GM23338 (cell line): ENCODE measurements at regions not wholly inside any gene's neighbourhood (a gene's known extent, or its start where the extent isn't known, plus 50 kb on each side); places are given as distances from the start of the nearest gene placed in this dataset.

ENCODE experiments used
- ATAC-seq: fragments of 200-7000 bp; cut with Tn5 transposase; 3 replicates; pipeline ENCODE4 v1.9.1; 2020
- DNase-seq: peaks from one replicate; pipeline ENCODE4 v3.0.0-alpha.2; 2015; ENCODE audit warnings: low spot score
- H2AFZ ChIP-seq: fragments of 200-600 bp; sonication (generic); 2 replicates; pipeline ENCODE4 v1.8.0; 2016; ENCODE audit warnings: antibody characterized with exemption, mild to moderate bottlenecking, moderate library complexity
- H3F3A ChIP-seq: fragments of 200-600 bp; sonication (generic); replicated peaks from 2 replicates; pipeline ENCODE4 v1.8.0; 2017; ENCODE audit warnings: antibody characterized with exemption, mixed run types, low read depth
- H3K27ac ChIP-seq: fragments of 200-600 bp; sonication (generic); 2 replicates; pipeline ENCODE4 v1.6.1; 2016; ENCODE audit warnings: low read depth
- H3K27me3 ChIP-seq: fragments of 200-600 bp; sonication (generic); 2 replicates; pipeline ENCODE4 v1.8.0; 2016; ENCODE audit warnings: mild to moderate bottlenecking, mixed run types, moderate library complexity; ENCODE audit not compliant: insufficient read depth
- H3K36me3 ChIP-seq: fragments of 200-600 bp; sonication (generic); 2 replicates; pipeline ENCODE4 v1.8.0; 2016; ENCODE audit warnings: mild to moderate bottlenecking; ENCODE audit not compliant: insufficient read depth
- H3K4me1 ChIP-seq: fragments of 200-600 bp; sonication (generic); 2 replicates; pipeline ENCODE4 v1.8.0; 2016; ENCODE audit warnings: mild to moderate bottlenecking, moderate library complexity; ENCODE audit not compliant: insufficient read depth
- H3K4me2 ChIP-seq: fragments of 200-600 bp; sonication (generic); 2 replicates; pipeline ENCODE4 v1.7.1; 2017; ENCODE audit warnings: mixed run types
- H3K4me3 ChIP-seq: fragments of 200-600 bp; sonication (generic); 2 replicates; pipeline ENCODE4 v1.6.1; 2016; ENCODE audit warnings: mixed run types
- H3K79me2 ChIP-seq: fragments of 200-600 bp; sonication (generic); replicated peaks from 2 replicates; pipeline ENCODE4 v1.8.0; 2017; ENCODE audit warnings: mild to moderate bottlenecking; ENCODE audit not compliant: insufficient read depth
- H3K9me2 ChIP-seq: fragments of 200-600 bp; sonication (generic); 2 replicates; pipeline ENCODE4 v1.8.0; 2017; ENCODE audit not compliant: insufficient read depth
- H4K20me1 ChIP-seq: fragments of 200-600 bp; sonication (generic); replicated peaks from 2 replicates; pipeline ENCODE4 v1.8.0; 2017; ENCODE audit warnings: mild to moderate bottlenecking; ENCODE audit not compliant: insufficient read depth
- H3K27ac Mint-ChIP-seq: 2 replicates; pipeline ENCODE4 v1.8.0; 2020; ENCODE audit warnings: inconsistent platforms, mild to moderate bottlenecking, moderate library complexity, mixed read lengths
- H3K27me3 Mint-ChIP-seq: 3 replicates; pipeline ENCODE4 v1.8.0; 2022; ENCODE audit warnings: low read depth, mild to moderate bottlenecking, moderate library complexity, mixed read lengths, inconsistent platforms; ENCODE audit not compliant: insufficient read depth, poor library complexity
- H3K36me3 Mint-ChIP-seq: 3 replicates; pipeline ENCODE4 v1.8.0; 2021; ENCODE audit warnings: low read depth, mild to moderate bottlenecking, inconsistent platforms, moderate library complexity, mixed read lengths
- H3K4me1 Mint-ChIP-seq: 3 replicates; pipeline ENCODE4 v1.8.0; 2020; ENCODE audit warnings: mild to moderate bottlenecking, inconsistent platforms, mixed read lengths
- H3K4me3 Mint-ChIP-seq: 3 replicates; pipeline ENCODE4 v1.8.0; 2021; ENCODE audit warnings: moderate library complexity, mild to moderate bottlenecking, inconsistent platforms, mixed read lengths
- H3K9me3 Mint-ChIP-seq: 3 replicates; pipeline ENCODE4 v1.8.0; 2020; ENCODE audit warnings: moderate library complexity, mild to moderate bottlenecking, inconsistent platforms, mixed read lengths
- CTCF ChIP-seq, 2 experiments: fragments of 200-600 bp in 1 of 2; sonication (generic) in 1 of 2; conservative IDR thresholded peaks; 2 replicates each; pipeline versions ENCODE4 v1.5.1 to v1.6.1; 2016 to 2017; ENCODE audit warnings: antibody characterized with exemption in 2 of 2, low read depth in 2 of 2, mild to moderate bottlenecking in 2 of 2, moderate library complexity in 1 of 2
- ETS1 ChIP-seq: IDR thresholded peaks from 2 replicates; pipeline ENCODE4 v1.6.1; 2016; ENCODE audit warnings: antibody characterized with exemption
- EZH2 ChIP-seq: fragments of 200-600 bp; sonication (generic); IDR thresholded peaks from one replicate; pipeline ENCODE4 v1.8.0; 2017; ENCODE audit warnings: antibody characterized with exemption, mild to moderate bottlenecking, low read depth; ENCODE audit not compliant: unreplicated experiment
- EZH2phosphoT487 ChIP-seq: fragments of 200-600 bp; sonication (generic); IDR thresholded peaks from one replicate; pipeline ENCODE4 v1.8.1; 2018; ENCODE audit warnings: antibody characterized with exemption; ENCODE audit not compliant: unreplicated experiment
- JUNB ChIP-seq: IDR thresholded peaks from one replicate; pipeline ENCODE4 v1.6.1; 2016; ENCODE audit warnings: antibody characterized with exemption; ENCODE audit not compliant: unreplicated experiment
- NANOG ChIP-seq: IDR thresholded peaks from 2 replicates; pipeline ENCODE4 v1.6.1; 2016; ENCODE audit warnings: antibody characterized with exemption, borderline replicate concordance
- REST ChIP-seq: IDR thresholded peaks from one replicate; pipeline ENCODE4 v1.6.1; 2018; ENCODE audit warnings: antibody characterized with exemption; ENCODE audit not compliant: unreplicated experiment
- ZNF331 ChIP-seq: fragments of 250-450 bp; sonication (Bioruptor Pico); IDR thresholded peaks from 2 replicates; pipeline ENCODE4 v1.5.0; 2020; ENCODE audit warnings: low read depth, mild to moderate bottlenecking, moderate library complexity
- ZNF462 ChIP-seq: fragments of 250-450 bp; sonication (Bioruptor Pico); IDR thresholded peaks from 2 replicates; pipeline ENCODE4 v1.5.0; 2020; ENCODE audit warnings: mild to moderate bottlenecking, moderate library complexity

GRCh38 chr2:238506371-238507068 lies 79.8 kb downstream of the ASB1 start (continued):
- TF ChIP-seq ETS1 (no peak), REST (no peak), EZH2 (no peak), NANOG (no peak), ZNF331 (CRISPR knock-in tag) (no peak)

- Histone ChIP-seq H3K4me3 (no peak overlapping the region), H3K9me2 (no peaks in the 10 kb centered on the region), H3K27me3 (no peaks in the 10 kb centered on the region), H3K36me3 (no peaks in the 10 kb centered on the region), H3K79me2 (no peaks in the 10 kb centered on the region), H4K20me1 (no peaks in the 10 kb centered on the region), H2AFZ (no peak overlapping the region), H3K27ac (no peak overlapping the region), H3K4me2 (no peak overlapping the region), H3K4me1 (peaks cover 11% of the 10 kb centered on the region), H3F3A (no peaks in the 10 kb centered on the region)
- H3K4me3 Mint-ChIP-seq, result no peak overlapping the region
- peaks cover 22% of the 10 kb centered on the region for H3K4me1 Mint-ChIP-seq
- no peak for DNase-seq
- no peak for ATAC-seq
- peaks cover 8% of the 10 kb centered on the region for H3K9me3 Mint-ChIP-seq
- H3K27ac Mint-ChIP-seq, result no peak overlapping the region
- peaks cover 7% of the 10 kb centered on the region; the same call in 2 of the 3 replicates for H3K36me3 Mint-ChIP-seq
- H3K27me3 Mint-ChIP-seq, result peaks cover 15% of the 10 kb centered on the region
- TF ChIP-seq EZH2phosphoT487 (no peak), JUNB (no peak), ZNF462 (no peak), ZNF331 (CRISPR knock-in tag) (no peak), CTCF (conservative IDR thresholded peaks at IDR 0.05; ENCODE audit: low read depth in 2 of 2) (no peak)
Measured at GRCh38 chr2:238507836-238508235, 81.1 kb downstream of the ASB1 start.
